ENCODE measurements at regions not wholly inside any gene's neighbourhood (a gene's known extent, or its start where the extent isn't known, plus 50 kb on each side); places are given as distances from the start of the nearest gene placed in this dataset.

- TF ChIP-seq, protein P1, sequence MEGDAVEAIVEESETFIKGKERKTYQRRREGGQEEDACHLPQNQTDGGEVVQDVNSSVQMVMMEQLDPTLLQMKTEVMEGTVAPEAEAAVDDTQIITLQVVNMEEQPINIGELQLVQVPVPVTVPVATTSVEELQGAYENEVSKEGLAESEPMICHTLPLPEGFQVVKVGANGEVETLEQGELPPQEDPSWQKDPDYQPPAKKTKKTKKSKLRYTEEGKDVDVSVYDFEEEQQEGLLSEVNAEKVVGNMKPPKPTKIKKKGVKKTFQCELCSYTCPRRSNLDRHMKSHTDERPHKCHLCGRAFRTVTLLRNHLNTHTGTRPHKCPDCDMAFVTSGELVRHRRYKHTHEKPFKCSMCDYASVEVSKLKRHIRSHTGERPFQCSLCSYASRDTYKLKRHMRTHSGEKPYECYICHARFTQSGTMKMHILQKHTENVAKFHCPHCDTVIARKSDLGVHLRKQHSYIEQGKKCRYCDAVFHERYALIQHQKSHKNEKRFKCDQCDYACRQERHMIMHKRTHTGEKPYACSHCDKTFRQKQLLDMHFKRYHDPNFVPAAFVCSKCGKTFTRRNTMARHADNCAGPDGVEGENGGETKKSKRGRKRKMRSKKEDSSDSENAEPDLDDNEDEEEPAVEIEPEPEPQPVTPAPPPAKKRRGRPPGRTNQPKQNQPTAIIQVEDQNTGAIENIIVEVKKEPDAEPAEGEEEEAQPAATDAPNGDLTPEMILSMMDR (IDR thresholded peaks at IDR 0.05; ENCODE audit: insufficient read depth in 1 of 2, low read depth in 1 of 2, low read length in 1 of 2, severe bottlenecking in 1 of 2, unreplicated experiment in 1 of 2) = no peak
- BruUV-seq (replicated peaks) = no TSS peak
- H3K9me3 ChIP-seq = no peaks in the 10 kb centered on the region
- CTCF ChIA-PET = no interaction called here
- Mint-ChIP-seq H3K27me3 (ENCODE audit: insufficient read depth, unreplicated experiment) (no peaks in the 10 kb centered on the region), H3K4me1 (ENCODE audit: low read depth, unreplicated experiment) (no peaks in the 10 kb centered on the region), H3K4me3 (ENCODE audit: unreplicated experiment) (no peak overlapping the region), H3K9me3 (ENCODE audit: unreplicated experiment) (no peaks in the 10 kb centered on the region), H3K27ac (ENCODE audit: unreplicated experiment) (no peak overlapping the region), H3K36me3 (ENCODE audit: insufficient read depth, unreplicated experiment) (no peaks in the 10 kb centered on the region)
- no peaks in the 10 kb centered on the region for H3K36me3 ChIP-seq (ENCODE audit: control insufficient read depth, insufficient read depth, low read length)
- POLR2A ChIA-PET = no interaction called here
- no peak for DNase-seq
- intact Hi-C loops (cut with micrococcal nuclease; ENCODE audit: unreplicated experiment) = no loop called here
- no peaks in the 10 kb centered on the region for H3K4me1 ChIP-seq
- H3K4me3 ChIP-seq (ENCODE audit: low read depth, low read length) = no peak overlapping the region
- H3K27me3 ChIP-seq (replicated peaks; ENCODE audit: control insufficient read depth, insufficient read depth, low read length) = no peaks in the 10 kb centered on the region
Observed at GRCh38 chr9:30244877-30245276, 2139.6 kb upstream of the ACO1 start.

- Mint-ChIP-seq H3K27me3 (ENCODE audit: insufficient read depth, unreplicated experiment) (no peaks in the 10 kb centered on the region), H3K4me1 (ENCODE audit: low read depth, unreplicated experiment) (no peaks in the 10 kb centered on the region), H3K36me3 (ENCODE audit: insufficient read depth, unreplicated experiment) (no peaks in the 10 kb centered on the region), H3K4me3 (ENCODE audit: unreplicated experiment) (no peak overlapping the region), H3K27ac (ENCODE audit: unreplicated experiment) (no peak overlapping the region), H3K9me3 (ENCODE audit: unreplicated experiment) (no peaks in the 10 kb centered on the region)
- ChIA-PET POLR2A (no interaction called here), CTCF (no interaction called here)
- TF ChIP-seq, protein P1 (IDR thresholded peaks at IDR 0.05; ENCODE audit: insufficient read depth in 1 of 2, low read depth in 1 of 2, low read length in 1 of 2, severe bottlenecking in 1 of 2, unreplicated experiment in 1 of 2) = no peak
- BruUV-seq (replicated peaks) = no TSS peak
- Histone ChIP-seq H3K4me3 (ENCODE audit: low read depth, low read length) (no peak overlapping the region), H3K4me1 (no peaks in the 10 kb centered on the region), H3K36me3 (ENCODE audit: control insufficient read depth, insufficient read depth, low read length) (no peaks in the 10 kb centered on the region), H3K27me3 (replicated peaks; ENCODE audit: control insufficient read depth, insufficient read depth, low read length) (no peaks in the 10 kb centered on the region), H3K9me3 (no peaks in the 10 kb centered on the region)
- intact Hi-C loops (cut with micrococcal nuclease; ENCODE audit: unreplicated experiment) = no loop called here
- DNase-seq = no peak
Observed at GRCh38 chr9:30250872-30251271, 2133.6 kb upstream of the ACO1 start.

DNA sequence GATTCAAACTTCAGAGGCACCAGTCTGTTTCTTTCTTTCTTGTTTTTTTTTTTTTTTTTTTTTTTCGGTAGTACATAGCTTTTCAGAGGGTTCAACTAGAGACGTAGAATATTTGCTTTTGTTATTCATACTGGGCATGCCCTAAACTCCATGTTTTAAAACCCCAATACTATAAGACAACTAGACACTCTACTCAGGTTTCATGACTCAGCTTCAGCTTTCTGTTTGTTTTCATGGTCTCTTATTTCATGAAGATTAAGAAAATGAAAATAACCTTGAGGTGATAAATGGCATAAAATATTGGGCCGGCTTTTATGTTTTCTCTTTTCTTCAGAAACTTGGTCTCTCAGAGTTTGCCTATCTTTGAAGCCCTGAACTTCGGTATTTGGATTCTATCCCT is 2126.3 kb upstream of the ACO1 start:
- Mint-ChIP-seq H3K4me3 (ENCODE audit: unreplicated experiment) (no peak overlapping the region), H3K27ac (ENCODE audit: unreplicated experiment) (no peak overlapping the region), H3K4me1 (ENCODE audit: low read depth, unreplicated experiment) (no peaks in the 10 kb centered on the region), H3K9me3 (ENCODE audit: unreplicated experiment) (peaks cover 9% of the 10 kb centered on the region), H3K36me3 (ENCODE audit: insufficient read depth, unreplicated experiment) (no peaks in the 10 kb centered on the region), H3K27me3 (ENCODE audit: insufficient read depth, unreplicated experiment) (peaks cover 2% of the 10 kb centered on the region)
- H3K4me1 ChIP-seq = no peaks in the 10 kb centered on the region
- ChIA-PET POLR2A (no interaction called here), CTCF (no interaction called here)
- no peak for DNase-seq
- H3K27me3 ChIP-seq (replicated peaks; ENCODE audit: control insufficient read depth, insufficient read depth, low read length) = no peaks in the 10 kb centered on the region
- TF ChIP-seq, protein P1 (IDR thresholded peaks at IDR 0.05; ENCODE audit: insufficient read depth in 1 of 2, low read depth in 1 of 2, low read length in 1 of 2, severe bottlenecking in 1 of 2, unreplicated experiment in 1 of 2) = no peak
- intact Hi-C loops (cut with micrococcal nuclease; ENCODE audit: unreplicated experiment) = no loop called here
- H3K36me3 ChIP-seq (ENCODE audit: control insufficient read depth, insufficient read depth, low read length) = no peaks in the 10 kb centered on the region
- BruUV-seq (replicated peaks) = no TSS peak
- no peak overlapping the region for H3K4me3 ChIP-seq (ENCODE audit: low read depth, low read length)
- H3K9me3 ChIP-seq = no peaks in the 10 kb centered on the region
